ENCODE measurements at regions not wholly inside any gene's neighbourhood (a gene's known extent, or its start where the extent isn't known, plus 50 kb on each side); places are given as distances from the start of the nearest gene placed in this dataset.

DNA sequence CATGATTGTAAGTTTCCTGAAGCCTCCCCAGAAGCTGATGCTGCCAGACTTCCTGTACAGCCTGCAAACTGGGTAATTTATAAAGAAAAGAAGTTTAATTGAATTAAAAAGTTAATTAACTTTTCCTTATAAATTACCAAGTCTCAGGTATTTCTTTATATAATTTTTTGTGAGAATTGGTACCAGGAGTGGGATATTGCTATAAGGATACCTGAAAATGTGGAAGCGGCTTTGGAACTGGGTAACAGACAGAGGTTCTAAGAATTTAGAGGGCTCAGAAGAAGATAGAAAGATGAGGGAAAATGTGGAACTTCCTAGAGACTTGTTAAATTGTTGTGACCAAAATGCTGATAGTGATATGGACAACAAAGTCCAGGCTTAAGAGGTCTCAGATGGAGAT is 163.1 kb downstream of the PTPRU start:
- H3K4me1 Mint-ChIP-seq (ENCODE audit: unreplicated experiment), result no peaks in the 10 kb centered on the region
- H3K27ac Mint-ChIP-seq (ENCODE audit: unreplicated experiment), result no peak overlapping the region
- H3K36me3 Mint-ChIP-seq (ENCODE audit: low read depth, unreplicated experiment), result no peaks in the 10 kb centered on the region
- no peaks in the 10 kb centered on the region for H3K9me3 Mint-ChIP-seq (ENCODE audit: unreplicated experiment)
- H3K27me3 Mint-ChIP-seq (ENCODE audit: unreplicated experiment), result peaks cover 3% of the 10 kb centered on the region
- TF ChIP-seq, protein P1, sequence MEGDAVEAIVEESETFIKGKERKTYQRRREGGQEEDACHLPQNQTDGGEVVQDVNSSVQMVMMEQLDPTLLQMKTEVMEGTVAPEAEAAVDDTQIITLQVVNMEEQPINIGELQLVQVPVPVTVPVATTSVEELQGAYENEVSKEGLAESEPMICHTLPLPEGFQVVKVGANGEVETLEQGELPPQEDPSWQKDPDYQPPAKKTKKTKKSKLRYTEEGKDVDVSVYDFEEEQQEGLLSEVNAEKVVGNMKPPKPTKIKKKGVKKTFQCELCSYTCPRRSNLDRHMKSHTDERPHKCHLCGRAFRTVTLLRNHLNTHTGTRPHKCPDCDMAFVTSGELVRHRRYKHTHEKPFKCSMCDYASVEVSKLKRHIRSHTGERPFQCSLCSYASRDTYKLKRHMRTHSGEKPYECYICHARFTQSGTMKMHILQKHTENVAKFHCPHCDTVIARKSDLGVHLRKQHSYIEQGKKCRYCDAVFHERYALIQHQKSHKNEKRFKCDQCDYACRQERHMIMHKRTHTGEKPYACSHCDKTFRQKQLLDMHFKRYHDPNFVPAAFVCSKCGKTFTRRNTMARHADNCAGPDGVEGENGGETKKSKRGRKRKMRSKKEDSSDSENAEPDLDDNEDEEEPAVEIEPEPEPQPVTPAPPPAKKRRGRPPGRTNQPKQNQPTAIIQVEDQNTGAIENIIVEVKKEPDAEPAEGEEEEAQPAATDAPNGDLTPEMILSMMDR (IDR thresholded peaks at IDR 0.05; ENCODE audit: unreplicated experiment), result no peak
- no peak overlapping the region for H3K4me3 Mint-ChIP-seq (ENCODE audit: unreplicated experiment)
- no peak for DNase-seq (ENCODE audit: low spot score)

DNA sequence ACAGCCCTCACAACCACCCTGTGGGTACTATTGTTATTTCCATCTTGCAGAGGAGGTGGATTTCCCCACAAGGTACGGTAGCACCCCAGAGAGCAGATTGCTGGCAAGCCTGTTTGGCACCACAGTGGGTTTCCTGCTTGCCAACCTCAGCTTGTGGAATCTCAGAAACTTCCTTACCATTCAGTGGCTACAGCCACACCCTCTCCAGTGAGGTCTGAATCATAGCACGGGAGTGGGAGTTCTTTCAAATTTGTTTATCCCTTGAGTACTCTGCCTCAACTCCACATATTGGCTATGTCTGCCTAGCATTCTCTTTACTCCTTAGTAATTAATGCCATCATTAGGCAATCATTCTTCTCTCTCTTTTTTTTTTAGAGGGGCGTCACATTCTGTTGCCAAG is 162.1 kb downstream of the PTPRU start:
- TF ChIP-seq, protein P1 (IDR thresholded peaks at IDR 0.05; ENCODE audit: unreplicated experiment), result no peak
- Mint-ChIP-seq H3K27me3 (ENCODE audit: unreplicated experiment) (peaks cover 3% of the 10 kb centered on the region), H3K9me3 (ENCODE audit: unreplicated experiment) (no peaks in the 10 kb centered on the region), H3K36me3 (ENCODE audit: low read depth, unreplicated experiment) (no peaks in the 10 kb centered on the region), H3K4me3 (ENCODE audit: unreplicated experiment) (no peak overlapping the region), H3K4me1 (ENCODE audit: unreplicated experiment) (no peaks in the 10 kb centered on the region), H3K27ac (ENCODE audit: unreplicated experiment) (no peak overlapping the region)
- no peak for DNase-seq (ENCODE audit: low spot score)

DNA sequence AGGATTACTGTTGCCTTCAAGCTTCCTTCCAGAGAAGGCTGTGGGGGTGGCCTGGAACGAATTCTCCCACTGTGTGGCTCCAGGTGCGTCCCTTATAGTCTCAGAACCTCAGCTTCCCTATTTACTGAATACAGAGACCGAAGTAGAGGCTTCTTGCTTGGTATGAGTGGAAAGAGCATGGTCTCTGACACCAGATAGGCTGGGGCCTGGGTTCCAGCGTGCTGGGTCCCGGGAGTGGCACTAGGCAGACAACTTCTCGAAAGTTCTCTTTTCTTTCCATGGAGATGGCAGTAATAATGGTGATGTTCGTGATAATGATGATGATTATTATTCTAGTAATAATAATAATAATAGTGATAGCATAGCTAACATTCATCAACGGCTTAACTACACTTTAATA is 161.7 kb downstream of the PTPRU start:
- Mint-ChIP-seq H3K27me3 (ENCODE audit: unreplicated experiment) (peaks cover 6% of the 10 kb centered on the region), H3K36me3 (ENCODE audit: low read depth, unreplicated experiment) (no peaks in the 10 kb centered on the region), H3K4me1 (ENCODE audit: unreplicated experiment) (no peaks in the 10 kb centered on the region), H3K4me3 (ENCODE audit: unreplicated experiment) (no peak overlapping the region), H3K27ac (ENCODE audit: unreplicated experiment) (no peak overlapping the region), H3K9me3 (ENCODE audit: unreplicated experiment) (no peaks in the 10 kb centered on the region)
- DNase-seq (ENCODE audit: low spot score), result no peak
- TF ChIP-seq, protein P1 (IDR thresholded peaks at IDR 0.05; ENCODE audit: unreplicated experiment), result no peak

DNA sequence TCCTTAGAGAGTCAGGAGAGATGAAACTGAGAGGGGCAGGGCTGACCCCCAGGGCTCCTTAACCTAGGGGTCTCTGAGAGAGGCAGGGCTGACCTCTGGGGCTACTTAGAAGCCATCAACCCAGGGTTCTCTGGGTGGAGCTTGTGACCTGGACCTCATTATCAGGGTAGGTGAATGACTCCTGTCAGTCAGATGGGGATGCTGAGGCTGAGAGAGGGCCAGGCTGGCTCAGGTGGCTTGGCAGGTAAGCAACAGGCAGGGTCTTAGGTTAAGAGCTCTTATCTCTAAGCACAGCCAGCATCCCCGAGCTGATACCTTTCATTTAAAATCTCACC is 160.9 kb downstream of the PTPRU start:
- Mint-ChIP-seq H3K4me1 (ENCODE audit: unreplicated experiment) (no peaks in the 10 kb centered on the region), H3K36me3 (ENCODE audit: low read depth, unreplicated experiment) (no peaks in the 10 kb centered on the region), H3K9me3 (ENCODE audit: unreplicated experiment) (no peaks in the 10 kb centered on the region), H3K4me3 (ENCODE audit: unreplicated experiment) (no peak overlapping the region), H3K27me3 (ENCODE audit: unreplicated experiment) (peaks cover 8% of the 10 kb centered on the region), H3K27ac (ENCODE audit: unreplicated experiment) (no peak overlapping the region)
- no peak for DNase-seq (ENCODE audit: low spot score)
- TF ChIP-seq, protein P1 (IDR thresholded peaks at IDR 0.05; ENCODE audit: unreplicated experiment), result no peak

DNA sequence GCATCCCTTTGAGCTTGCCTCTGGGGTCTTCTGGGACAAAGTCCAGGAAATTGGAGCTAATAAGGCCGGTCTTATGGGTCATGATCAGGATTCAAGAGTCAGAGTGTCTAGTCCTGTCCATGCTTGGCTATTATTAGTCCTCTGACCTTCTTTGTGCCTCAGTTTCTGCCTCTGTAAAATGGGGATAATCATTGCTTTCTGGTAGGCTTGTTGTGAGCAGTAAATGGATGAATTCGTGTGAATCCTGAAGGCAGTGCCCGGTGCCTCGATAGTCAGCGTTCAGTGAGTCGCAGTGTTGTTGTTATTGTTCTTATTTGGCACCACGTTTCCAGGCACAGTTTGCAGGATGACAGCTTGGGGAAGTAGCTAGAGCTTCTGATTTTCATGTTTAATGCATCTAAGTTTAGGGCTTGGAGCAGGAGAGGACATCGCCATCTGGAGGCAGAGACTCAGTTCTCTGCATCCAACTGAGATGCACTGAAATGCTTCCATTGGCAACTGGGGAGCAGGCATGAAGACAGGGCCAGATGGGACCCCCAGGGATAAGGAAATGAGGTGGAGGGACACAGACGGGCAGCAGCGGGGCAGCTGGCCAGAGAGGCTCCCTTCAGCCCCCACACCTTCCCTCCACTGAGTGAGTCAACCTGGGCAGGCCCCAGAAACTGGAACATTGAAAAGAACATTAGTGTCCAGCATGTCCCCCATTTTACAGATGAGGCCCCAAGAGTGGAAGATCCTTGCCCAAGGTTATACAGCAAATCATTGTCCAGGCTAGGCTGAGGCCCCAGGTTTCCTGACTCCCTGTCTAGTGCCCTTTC is 160.3 kb downstream of the PTPRU start:
- no peak for DNase-seq (ENCODE audit: low spot score)
- H3K36me3 Mint-ChIP-seq (ENCODE audit: low read depth, unreplicated experiment), result no peaks in the 10 kb centered on the region
- no peaks in the 10 kb centered on the region for H3K4me1 Mint-ChIP-seq (ENCODE audit: unreplicated experiment)
- H3K27me3 Mint-ChIP-seq (ENCODE audit: unreplicated experiment), result peaks cover 8% of the 10 kb centered on the region
- no peak overlapping the region for H3K27ac Mint-ChIP-seq (ENCODE audit: unreplicated experiment)
- TF ChIP-seq, protein P1 (IDR thresholded peaks at IDR 0.05; ENCODE audit: unreplicated experiment), result no peak
- no peak overlapping the region for H3K4me3 Mint-ChIP-seq (ENCODE audit: unreplicated experiment)
- H3K9me3 Mint-ChIP-seq (ENCODE audit: unreplicated experiment), result no peaks in the 10 kb centered on the region

Measured in endothelial cell (in vitro differentiated cells).